ENCODE measurements at regions not wholly inside any gene's neighbourhood (a gene's known extent, or its start where the extent isn't known, plus 50 kb on each side); places are given as distances from the start of the nearest gene placed in this dataset.

DNA sequence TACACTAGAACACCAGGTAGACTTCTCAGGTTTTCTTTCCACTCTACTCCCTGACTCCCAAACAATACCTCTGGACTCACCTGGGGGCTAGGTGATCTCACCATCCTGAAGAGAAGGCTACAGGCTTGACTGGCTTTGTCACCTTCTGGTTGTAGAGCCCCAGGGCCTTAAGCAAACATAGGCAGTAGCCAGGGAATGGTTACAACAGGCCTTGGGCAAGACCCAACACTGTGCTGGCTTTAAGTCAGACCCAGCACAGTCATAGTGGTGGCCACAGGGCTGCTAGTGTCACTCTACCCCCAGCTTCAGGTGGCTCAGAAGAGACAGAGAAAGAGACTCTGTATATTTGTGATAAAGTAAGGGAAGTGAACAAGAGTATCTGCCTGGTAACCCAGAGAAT, 118.1 kb upstream of the EMCN start:
- CTCF ChIA-PET, result interaction anchor here (0.6 kb wide), 2 partner anchors 190 to 1123 kb away, joined by 3 to 4 read pairs; no protein-coding TSS in a partner anchor

DNA sequence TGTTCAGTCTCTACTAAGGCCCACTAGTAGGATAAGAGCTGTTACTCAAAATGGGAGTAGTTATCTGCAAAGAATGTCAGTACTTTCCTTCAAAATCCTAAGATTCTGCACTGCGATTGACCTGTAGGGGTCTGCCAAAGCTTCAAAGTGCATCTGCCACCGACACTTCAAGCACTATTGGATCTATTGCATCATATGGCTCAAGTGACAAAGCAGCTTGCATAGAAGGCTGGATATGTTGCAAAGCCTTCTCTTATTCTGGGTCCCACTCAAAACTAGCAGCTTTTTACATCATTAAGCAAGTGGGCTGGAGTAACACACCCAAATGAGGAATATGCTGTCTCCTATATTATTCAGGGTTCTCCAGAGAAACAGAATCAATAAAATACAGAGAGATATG, 115.4 kb upstream of the EMCN start:
- ChIA-PET CTCF (no interaction called here), POLR2A (no interaction called here)
- Histone ChIP-seq H2AFZ (ENCODE audit: low read depth) (no peak overlapping the region), H3K36me3 (replicated peaks in 1 of 2; ENCODE audit: control insufficient read depth in 1 of 2, insufficient read depth in 2 of 2, low read length in 1 of 2) (no peaks in the 10 kb centered on the region), H3K9me3 (no peaks in the 10 kb centered on the region), H3F3A (replicated peaks; ENCODE audit: insufficient read depth) (no peaks in the 10 kb centered on the region), H3K79me2 (ENCODE audit: insufficient read depth) (no peaks in the 10 kb centered on the region), H3K4me1 (ENCODE audit: control insufficient read depth in 1 of 2, insufficient read depth in 2 of 2, low read depth in 1 of 2, low read length in 1 of 2) (no peaks in the 10 kb centered on the region), H3K4me3 (ENCODE audit: low read depth in 2 of 2, low read length in 1 of 2) (no peak overlapping the region), H4K20me1 (ENCODE audit: insufficient read depth) (no peaks in the 10 kb centered on the region), H3K4me2 (no peak overlapping the region), H3K9ac (no peak overlapping the region), H3K9me2 (no peaks in the 10 kb centered on the region), H3K27ac (ENCODE audit: low read depth in 2 of 2, low read length in 1 of 2) (no peak overlapping the region), H3K27me3 (ENCODE audit: insufficient read depth) (no peaks in the 10 kb centered on the region)
- no peak for DNase-seq
- WGBS (ENCODE audit: low lambda C conversion rate), result 83% methylated on average over 2 of the region's 2 CpGs
- TF ChIP-seq, protein P1, sequence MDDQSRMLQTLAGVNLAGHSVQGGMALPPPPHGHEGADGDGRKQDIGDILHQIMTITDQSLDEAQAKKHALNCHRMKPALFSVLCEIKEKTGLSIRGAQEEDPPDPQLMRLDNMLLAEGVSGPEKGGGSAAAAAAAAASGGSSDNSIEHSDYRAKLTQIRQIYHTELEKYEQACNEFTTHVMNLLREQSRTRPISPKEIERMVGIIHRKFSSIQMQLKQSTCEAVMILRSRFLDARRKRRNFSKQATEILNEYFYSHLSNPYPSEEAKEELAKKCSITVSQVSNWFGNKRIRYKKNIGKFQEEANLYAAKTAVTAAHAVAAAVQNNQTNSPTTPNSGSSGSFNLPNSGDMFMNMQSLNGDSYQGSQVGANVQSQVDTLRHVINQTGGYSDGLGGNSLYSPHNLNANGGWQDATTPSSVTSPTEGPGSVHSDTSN (IDR thresholded peaks at IDR 0.05), result no peak
- TF ChIP-seq FOXJ3 (CRISPR knock-in tag; IDR thresholded peaks at IDR 0.05), result no peak
- TF ChIP-seq, protein P2, sequence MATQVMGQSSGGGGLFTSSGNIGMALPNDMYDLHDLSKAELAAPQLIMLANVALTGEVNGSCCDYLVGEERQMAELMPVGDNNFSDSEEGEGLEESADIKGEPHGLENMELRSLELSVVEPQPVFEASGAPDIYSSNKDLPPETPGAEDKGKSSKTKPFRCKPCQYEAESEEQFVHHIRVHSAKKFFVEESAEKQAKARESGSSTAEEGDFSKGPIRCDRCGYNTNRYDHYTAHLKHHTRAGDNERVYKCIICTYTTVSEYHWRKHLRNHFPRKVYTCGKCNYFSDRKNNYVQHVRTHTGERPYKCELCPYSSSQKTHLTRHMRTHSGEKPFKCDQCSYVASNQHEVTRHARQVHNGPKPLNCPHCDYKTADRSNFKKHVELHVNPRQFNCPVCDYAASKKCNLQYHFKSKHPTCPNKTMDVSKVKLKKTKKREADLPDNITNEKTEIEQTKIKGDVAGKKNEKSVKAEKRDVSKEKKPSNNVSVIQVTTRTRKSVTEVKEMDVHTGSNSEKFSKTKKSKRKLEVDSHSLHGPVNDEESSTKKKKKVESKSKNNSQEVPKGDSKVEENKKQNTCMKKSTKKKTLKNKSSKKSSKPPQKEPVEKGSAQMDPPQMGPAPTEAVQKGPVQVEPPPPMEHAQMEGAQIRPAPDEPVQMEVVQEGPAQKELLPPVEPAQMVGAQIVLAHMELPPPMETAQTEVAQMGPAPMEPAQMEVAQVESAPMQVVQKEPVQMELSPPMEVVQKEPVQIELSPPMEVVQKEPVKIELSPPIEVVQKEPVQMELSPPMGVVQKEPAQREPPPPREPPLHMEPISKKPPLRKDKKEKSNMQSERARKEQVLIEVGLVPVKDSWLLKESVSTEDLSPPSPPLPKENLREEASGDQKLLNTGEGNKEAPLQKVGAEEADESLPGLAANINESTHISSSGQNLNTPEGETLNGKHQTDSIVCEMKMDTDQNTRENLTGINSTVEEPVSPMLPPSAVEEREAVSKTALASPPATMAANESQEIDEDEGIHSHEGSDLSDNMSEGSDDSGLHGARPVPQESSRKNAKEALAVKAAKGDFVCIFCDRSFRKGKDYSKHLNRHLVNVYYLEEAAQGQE (IDR thresholded peaks at IDR 0.05; ENCODE audit: low read depth, low read length), result no peak
- TF ChIP-seq TEAD4 (IDR thresholded peaks at IDR 0.05; ENCODE audit: borderline replicate concordance, insufficient read depth), result no peak
- no peak for TF ChIP-seq TAF1 (IDR thresholded peaks at IDR 0.05; ENCODE audit: borderline replicate concordance, low read depth, low read length)
- TF ChIP-seq SIN3A (IDR thresholded peaks at IDR 0.05; ENCODE audit: borderline replicate concordance, low read depth, low read length), result no peak
- no peak for TF ChIP-seq NFIC (IDR thresholded peaks at IDR 0.05; ENCODE audit: borderline replicate concordance)
- TF ChIP-seq, protein P3, sequence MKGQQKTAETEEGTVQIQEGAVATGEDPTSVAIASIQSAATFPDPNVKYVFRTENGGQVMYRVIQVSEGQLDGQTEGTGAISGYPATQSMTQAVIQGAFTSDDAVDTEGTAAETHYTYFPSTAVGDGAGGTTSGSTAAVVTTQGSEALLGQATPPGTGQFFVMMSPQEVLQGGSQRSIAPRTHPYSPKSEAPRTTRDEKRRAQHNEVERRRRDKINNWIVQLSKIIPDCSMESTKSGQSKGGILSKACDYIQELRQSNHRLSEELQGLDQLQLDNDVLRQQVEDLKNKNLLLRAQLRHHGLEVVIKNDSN (IDR thresholded peaks at IDR 0.05; ENCODE audit: borderline replicate concordance, low read depth), result no peak
- no peak for TF ChIP-seq POLR2AphosphoS5 (IDR thresholded peaks at IDR 0.05; ENCODE audit: low read depth, low read length)
- TF ChIP-seq EZH2phosphoT487 (IDR thresholded peaks at IDR 0.05; ENCODE audit: borderline replicate concordance, low read depth), result no peak
- TF ChIP-seq EP300 (IDR thresholded peaks at IDR 0.05; ENCODE audit: borderline replicate concordance in 1 of 2, low read depth in 1 of 2, low read length in 1 of 2), result no peak
- TF ChIP-seq MEF2A (IDR thresholded peaks at IDR 0.05; ENCODE audit: borderline replicate concordance, low read depth), result no peak
- no peak for TF ChIP-seq MXI1 (IDR thresholded peaks at IDR 0.05; ENCODE audit: low read depth, low read length)
- no peak for TF ChIP-seq YY1 (IDR thresholded peaks at IDR 0.05; ENCODE audit: low read depth)
- TF ChIP-seq, protein P4, sequence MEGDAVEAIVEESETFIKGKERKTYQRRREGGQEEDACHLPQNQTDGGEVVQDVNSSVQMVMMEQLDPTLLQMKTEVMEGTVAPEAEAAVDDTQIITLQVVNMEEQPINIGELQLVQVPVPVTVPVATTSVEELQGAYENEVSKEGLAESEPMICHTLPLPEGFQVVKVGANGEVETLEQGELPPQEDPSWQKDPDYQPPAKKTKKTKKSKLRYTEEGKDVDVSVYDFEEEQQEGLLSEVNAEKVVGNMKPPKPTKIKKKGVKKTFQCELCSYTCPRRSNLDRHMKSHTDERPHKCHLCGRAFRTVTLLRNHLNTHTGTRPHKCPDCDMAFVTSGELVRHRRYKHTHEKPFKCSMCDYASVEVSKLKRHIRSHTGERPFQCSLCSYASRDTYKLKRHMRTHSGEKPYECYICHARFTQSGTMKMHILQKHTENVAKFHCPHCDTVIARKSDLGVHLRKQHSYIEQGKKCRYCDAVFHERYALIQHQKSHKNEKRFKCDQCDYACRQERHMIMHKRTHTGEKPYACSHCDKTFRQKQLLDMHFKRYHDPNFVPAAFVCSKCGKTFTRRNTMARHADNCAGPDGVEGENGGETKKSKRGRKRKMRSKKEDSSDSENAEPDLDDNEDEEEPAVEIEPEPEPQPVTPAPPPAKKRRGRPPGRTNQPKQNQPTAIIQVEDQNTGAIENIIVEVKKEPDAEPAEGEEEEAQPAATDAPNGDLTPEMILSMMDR (IDR thresholded peaks at IDR 0.05), result no peak

More for the DNA sequence above, 118.1 kb upstream of the EMCN start:
- Histone ChIP-seq H2AFZ (ENCODE audit: low read depth) (no peak overlapping the region), H3K9me2 (no peaks in the 10 kb centered on the region), H3K9me3 (no peaks in the 10 kb centered on the region), H3K27me3 (ENCODE audit: insufficient read depth) (no peaks in the 10 kb centered on the region), H3K27ac (ENCODE audit: low read depth in 2 of 2, low read length in 1 of 2) (no peak overlapping the region), H3K4me1 (ENCODE audit: control insufficient read depth in 1 of 2, insufficient read depth in 2 of 2, low read depth in 1 of 2, low read length in 1 of 2) (no peaks in the 10 kb centered on the region), H3K36me3 (replicated peaks in 1 of 2; ENCODE audit: control insufficient read depth in 1 of 2, insufficient read depth in 2 of 2, low read length in 1 of 2) (no peaks in the 10 kb centered on the region), H3K4me2 (no peak overlapping the region), H3F3A (replicated peaks; ENCODE audit: insufficient read depth) (no peaks in the 10 kb centered on the region), H3K79me2 (ENCODE audit: insufficient read depth) (no peaks in the 10 kb centered on the region), H3K9ac (no peak overlapping the region), H4K20me1 (ENCODE audit: insufficient read depth) (no peaks in the 10 kb centered on the region), H3K4me3 (ENCODE audit: low read depth in 2 of 2, low read length in 1 of 2) (no peak overlapping the region)
- POLR2A ChIA-PET, result no interaction called here
- no peak for TF ChIP-seq POLR2AphosphoS5 (IDR thresholded peaks at IDR 0.05; ENCODE audit: low read depth, low read length)
- no peak for TF ChIP-seq ELF1 (IDR thresholded peaks at IDR 0.05)
- no peak for TF ChIP-seq TAF1 (IDR thresholded peaks at IDR 0.05; ENCODE audit: borderline replicate concordance, low read depth, low read length)
- TF ChIP-seq, protein P5, sequence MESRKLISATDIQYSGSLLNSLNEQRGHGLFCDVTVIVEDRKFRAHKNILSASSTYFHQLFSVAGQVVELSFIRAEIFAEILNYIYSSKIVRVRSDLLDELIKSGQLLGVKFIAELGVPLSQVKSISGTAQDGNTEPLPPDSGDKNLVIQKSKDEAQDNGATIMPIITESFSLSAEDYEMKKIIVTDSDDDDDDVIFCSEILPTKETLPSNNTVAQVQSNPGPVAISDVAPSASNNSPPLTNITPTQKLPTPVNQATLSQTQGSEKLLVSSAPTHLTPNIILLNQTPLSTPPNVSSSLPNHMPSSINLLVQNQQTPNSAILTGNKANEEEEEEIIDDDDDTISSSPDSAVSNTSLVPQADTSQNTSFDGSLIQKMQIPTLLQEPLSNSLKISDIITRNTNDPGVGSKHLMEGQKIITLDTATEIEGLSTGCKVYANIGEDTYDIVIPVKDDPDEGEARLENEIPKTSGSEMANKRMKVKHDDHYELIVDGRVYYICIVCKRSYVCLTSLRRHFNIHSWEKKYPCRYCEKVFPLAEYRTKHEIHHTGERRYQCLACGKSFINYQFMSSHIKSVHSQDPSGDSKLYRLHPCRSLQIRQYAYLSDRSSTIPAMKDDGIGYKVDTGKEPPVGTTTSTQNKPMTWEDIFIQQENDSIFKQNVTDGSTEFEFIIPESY (IDR thresholded peaks at IDR 0.05; ENCODE audit: borderline replicate concordance, low read depth), result no peak
- TF ChIP-seq EZH2phosphoT487 (IDR thresholded peaks at IDR 0.05; ENCODE audit: borderline replicate concordance, low read depth), result no peak
- TF ChIP-seq YY1 (IDR thresholded peaks at IDR 0.05; ENCODE audit: low read depth), result no peak
- no peak for TF ChIP-seq CHD2 (IDR thresholded peaks at IDR 0.05; ENCODE audit: low read length, partially characterized antibody)
- DNase-seq, result no peak

Measured in SK-N-SH (cell line).